ENCODE measurements at regions not wholly inside any gene's neighbourhood (a gene's known extent, or its start where the extent isn't known, plus 50 kb on each side); places are given as distances from the start of the nearest gene placed in this dataset.

DNA sequence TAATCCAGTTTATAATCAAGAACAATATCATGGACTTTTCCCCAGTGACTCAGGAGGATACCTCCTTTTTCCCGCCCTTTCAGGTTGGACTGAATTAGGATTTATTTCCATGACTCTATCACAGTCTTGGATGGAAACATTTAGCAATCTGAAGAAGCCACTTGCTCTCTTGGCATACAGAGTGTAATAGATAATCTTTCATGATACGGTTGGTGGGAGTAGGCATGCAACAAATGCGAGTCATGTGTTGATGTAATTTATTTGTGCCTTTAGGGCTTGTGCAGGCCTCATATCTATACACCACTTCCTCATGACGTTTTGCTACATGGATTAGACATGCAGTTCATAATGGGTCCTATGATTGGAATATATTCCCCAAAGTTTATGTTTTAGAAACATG, 54.2 kb upstream of the MCTP2 start:
- DNase-seq (ENCODE audit: low spot score) = no peak

GRCh38 chr15:94175420-94175819, 55.9 kb upstream of the MCTP2 start:
- DNase-seq (ENCODE audit: low spot score) = no peak

- DNase-seq (ENCODE audit: low spot score) = peak; percentile 53
Observed at GRCh38 chr15:94174399-94174802, 57.0 kb upstream of the MCTP2 start.

DNA sequence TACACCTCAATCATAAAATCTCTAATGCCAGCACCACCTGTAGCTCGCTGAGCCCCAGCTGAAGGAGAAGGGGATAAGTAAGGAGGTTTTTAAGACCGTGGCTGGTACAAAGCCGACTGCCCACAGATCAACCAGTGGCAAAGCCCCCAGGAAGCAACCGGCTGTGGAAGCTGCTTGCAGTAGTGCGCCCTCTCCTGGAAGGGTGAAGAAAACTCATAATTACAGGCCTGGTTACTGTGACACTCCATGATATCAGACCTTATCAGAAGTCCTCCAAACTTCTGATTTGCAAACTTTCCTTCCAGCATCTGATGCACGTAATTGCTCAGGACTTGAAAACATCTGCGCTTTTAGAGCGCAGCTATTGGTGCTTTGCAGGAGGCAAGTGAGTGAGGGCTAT, 63.1 kb upstream of the MCTP2 start:
- DNase-seq (ENCODE audit: low spot score) = peak; percentile 25

DNA sequence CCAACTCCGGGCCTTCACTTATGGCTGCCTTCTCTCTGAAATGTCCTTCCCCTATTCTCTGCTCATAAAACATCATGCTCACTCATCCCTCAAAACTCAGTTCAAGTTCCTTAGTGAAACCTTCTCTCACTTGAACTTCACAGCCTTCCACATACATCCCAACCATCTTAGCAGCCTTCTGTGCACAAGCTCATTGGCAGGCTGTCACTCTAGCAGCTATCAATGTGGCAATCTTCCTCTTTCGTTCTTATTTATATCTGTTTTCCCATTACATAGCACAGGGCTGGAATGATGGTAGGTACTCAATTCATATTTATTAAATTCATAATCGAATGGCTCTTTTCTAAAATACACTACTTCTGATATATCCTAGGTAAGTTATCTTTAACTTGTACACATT, 66.4 kb upstream of the MCTP2 start:
- no peak for DNase-seq (ENCODE audit: low spot score)

GRCh38 chr15:94164202-94164807, 67.1 kb upstream of the MCTP2 start:
- DNase-seq (ENCODE audit: low spot score) = peak; percentile 49

- no peak for DNase-seq (ENCODE audit: low spot score)
Observed at GRCh38 chr15:94162939-94163338, 68.4 kb upstream of the MCTP2 start.

- DNase-seq (ENCODE audit: low spot score) = no peak
Observed at GRCh38 chr15:94154255-94154654, 77.1 kb upstream of the MCTP2 start.

- no peak for DNase-seq (ENCODE audit: low spot score)
Observed at GRCh38 chr15:94145046-94145445, 86.3 kb upstream of the MCTP2 start.

DNA sequence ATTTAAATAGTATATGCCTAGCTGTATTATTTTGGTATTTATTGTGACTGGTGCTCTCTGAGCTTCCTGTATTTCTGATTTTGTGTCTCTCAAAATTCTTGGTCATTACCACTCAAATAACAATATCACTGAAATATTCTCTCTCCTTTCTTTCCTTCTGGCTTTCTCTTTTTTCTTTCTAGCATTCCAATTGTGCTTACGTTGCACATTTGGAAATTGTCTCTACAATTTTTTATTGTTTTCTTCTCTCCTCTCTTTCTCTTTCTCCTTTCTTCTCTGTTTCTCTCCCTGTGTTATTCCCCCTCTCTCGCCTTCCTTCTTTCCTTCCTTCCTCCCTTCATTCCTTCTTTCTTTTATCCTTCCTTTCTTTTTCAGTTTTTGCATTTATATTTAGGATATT, 89.6 kb upstream of the MCTP2 start:
- no peak for DNase-seq (ENCODE audit: low spot score)

DNA sequence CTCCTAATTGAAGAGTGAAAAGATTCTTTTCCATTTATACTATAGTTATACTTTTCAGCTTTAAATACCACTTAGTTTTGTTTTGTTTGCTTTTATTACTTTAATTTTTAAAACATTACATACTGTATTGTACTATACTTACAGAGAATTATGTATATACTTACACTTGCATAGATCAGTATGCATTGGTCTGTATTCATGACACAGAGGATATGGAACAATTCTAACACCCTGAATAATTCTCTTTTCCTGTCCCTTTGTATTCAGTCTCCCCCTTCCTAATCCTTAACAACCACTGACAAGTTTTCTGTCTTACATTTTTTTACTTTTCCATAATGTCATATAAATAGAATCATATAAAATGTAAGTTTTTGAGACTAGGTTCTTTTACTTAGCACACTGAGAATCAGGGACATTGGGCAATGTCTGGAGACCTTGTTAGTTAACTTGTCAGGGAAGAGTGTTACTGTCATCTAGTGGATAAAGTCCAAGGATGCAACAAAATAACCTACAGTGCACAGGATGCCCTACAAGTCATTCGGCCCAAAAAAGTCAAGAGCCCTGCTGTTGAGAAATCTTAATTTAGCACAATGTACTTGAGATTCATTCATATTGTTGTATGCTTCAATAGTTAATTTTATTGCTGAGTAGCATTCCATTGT, 95.7 kb upstream of the MCTP2 start:
- no peak for DNase-seq (ENCODE audit: low spot score)

DNA sequence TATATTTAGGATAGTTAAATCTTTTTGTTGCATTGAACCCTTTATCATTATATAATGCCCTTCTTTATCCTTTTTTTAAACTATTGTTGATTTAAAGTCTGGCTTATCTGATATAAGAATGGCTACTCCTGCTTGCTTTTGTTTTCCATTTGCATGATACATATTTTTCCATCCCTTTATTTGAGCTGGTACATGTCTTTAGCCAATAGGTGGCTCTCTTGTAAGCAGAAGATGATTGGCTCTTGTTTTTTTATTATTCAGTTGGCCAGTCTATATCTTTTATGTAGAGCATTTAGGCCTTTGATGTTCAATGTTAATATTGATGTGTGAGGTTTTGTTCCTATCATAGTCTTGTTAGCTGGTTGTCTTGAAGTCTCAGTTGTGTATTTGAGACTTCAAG, 99.5 kb upstream of the MCTP2 start:
- peak; percentile 7 for DNase-seq (ENCODE audit: low spot score)

DNA sequence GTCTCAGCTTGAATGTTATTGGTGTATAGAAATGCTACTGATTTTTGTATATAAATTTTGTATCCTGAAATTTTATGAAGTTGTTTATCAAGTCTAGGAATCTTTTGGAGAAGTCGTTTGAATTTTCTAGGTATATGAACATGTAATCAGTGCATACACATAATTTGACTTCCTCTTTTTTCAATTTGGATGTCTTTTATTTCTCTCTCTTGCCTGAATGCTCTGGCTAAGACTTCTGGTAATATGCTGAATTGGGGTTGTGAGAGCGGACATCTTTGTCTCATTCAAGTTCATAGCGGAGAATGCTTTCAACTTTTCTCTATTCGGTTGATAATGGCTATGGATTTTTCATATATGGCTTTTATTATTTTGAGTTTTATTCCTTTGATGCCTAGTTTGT, 100.9 kb upstream of the MCTP2 start:
- no peak for DNase-seq (ENCODE audit: low spot score)

GRCh38 chr15:94127006-94127405, 104.4 kb upstream of the MCTP2 start:
- no peak for DNase-seq (ENCODE audit: low spot score)

GRCh38 chr15:94125698-94126097, 105.7 kb upstream of the MCTP2 start:
- DNase-seq (ENCODE audit: low spot score) = no peak

DNA sequence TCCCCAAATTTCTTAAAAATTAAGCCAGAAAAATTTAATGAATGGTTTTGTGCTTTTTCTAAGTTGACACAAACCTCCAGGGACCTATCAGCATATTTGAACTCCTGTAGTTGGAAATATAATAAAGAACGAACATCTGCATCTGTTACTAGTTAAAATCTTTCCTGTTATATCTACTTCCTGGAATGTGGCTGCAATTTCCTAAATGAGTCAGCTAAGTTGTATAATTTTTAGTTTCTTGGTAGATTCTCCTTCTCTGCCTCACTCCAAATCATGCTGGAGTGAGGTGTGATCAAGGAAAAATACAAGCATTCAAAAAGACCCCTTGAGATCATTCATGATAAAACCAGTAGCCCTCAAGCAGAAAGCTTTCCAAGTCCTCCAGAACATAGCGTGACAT, 106.2 kb upstream of the MCTP2 start:
- no peak for DNase-seq (ENCODE audit: low spot score)

- no peak for DNase-seq (ENCODE audit: low spot score)
Observed at GRCh38 chr15:94122516-94122915, 108.8 kb upstream of the MCTP2 start.

DNA sequence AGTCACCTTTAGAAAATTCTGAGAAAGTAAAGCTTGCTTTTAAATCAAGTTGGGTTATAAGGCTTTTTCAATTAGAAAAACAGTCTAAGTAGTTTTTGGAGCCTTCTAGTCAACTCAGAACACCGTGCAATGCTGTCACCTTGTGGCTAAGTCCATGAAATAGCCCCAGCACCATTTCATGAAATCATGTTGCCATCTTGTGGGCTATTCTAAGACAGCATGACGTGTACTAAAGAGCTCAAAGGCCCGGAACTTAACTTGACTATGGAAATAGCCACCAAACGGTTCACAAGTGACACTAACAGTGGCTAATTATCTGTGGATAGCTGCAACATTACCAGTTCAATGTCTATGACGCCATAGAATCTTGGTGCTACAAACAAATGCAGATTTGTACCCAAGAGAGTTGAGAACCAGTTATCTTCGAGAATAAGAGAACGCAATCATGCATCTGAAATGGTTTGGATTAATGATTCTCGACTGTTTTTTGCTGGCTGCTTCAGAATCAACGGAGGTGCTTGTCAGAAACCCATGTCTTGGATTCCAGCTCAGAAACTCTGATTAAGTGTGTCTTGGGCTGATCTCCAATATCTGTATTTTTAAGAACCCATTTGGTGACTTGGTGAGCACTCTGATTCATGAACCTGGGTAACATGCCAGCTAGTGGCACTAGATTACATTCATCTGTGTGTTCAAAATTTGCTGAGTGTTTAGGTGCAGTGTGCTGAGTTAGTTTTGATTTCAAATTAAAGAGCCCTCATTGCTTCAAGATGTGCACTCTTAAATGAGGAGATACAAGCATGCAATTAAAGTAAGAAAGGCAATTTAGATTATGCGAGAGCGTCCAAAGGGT, 111.2 kb upstream of the MCTP2 start:
- DNase-seq (ENCODE audit: low spot score) = peak; percentile 90

- no peak for DNase-seq (ENCODE audit: low spot score)
Observed at GRCh38 chr15:94119298-94119811, 112.0 kb upstream of the MCTP2 start.

- no peak for DNase-seq (ENCODE audit: low spot score)
Observed at GRCh38 chr15:94110476-94111130, 120.8 kb upstream of the MCTP2 start.

- DNase-seq (ENCODE audit: low spot score) = no peak
Observed at GRCh38 chr15:94107652-94108051, 123.7 kb upstream of the MCTP2 start.

DNA sequence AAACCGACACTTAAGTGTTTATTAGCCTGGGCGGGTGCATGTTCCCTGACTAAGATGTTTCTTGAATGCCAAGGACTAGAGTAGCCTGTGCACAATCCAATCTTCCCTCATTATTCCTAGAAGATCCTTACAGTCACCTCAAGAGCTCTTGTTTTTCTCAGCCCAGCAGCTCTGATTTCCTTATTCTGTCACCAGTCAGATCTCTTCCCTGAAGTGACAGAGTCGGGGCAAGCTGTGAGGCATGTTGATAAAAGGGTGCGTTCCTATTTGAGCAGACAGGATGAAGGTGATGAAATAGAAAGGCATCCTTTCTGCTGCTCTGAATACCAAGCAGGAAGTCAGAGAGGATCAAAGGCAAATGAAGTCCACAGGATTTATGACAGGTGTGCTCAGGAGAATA, 125.6 kb upstream of the MCTP2 start:
- no peak for DNase-seq (ENCODE audit: low spot score)

- no peak for DNase-seq (ENCODE audit: low spot score)
Observed at GRCh38 chr15:94100863-94101262, 130.5 kb upstream of the MCTP2 start.

Measured in RKO (cell line).